Activated naive CD4-positive, alpha-beta T cell treated with Interleukin-2 at 50 U/mL for 16 hours (primary cell): ENCODE measurements at regions not wholly inside any gene's neighbourhood (a gene's known extent, or its start where the extent isn't known, plus 50 kb on each side); places are given as distances from the start of the nearest gene placed in this dataset.
"Not testable (repeated sequence)": the region's sequence is repeated elsewhere in the genome, so short reads cannot be mapped to it uniquely, and the experiment has no call there.

ENCODE experiments used
- DNase-seq: peaks from one replicate; pipeline ENCODE4 v3.0.0-alpha.2; 2020

DNA sequence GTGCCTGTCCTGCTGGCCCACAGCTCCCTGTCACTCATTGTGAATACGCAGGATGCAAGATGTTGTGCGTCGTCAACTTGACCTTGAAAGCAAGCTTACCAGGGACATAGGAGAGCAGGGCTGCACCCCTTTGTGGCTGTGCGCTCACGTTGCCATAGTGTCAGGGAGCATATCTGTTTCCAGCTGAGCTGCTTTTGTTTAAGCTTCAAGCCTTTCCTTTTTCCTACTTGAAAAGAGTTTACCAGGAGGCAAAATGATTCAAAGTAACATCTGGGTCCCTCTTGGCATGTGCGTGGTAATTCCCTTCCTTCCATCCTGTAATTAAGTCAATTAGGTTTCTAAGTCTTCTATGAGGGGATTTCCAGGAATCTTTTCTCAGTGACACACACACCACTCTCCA is 537.1 kb downstream of the AJAP1 start:
- DNase-seq: no peak

DNA sequence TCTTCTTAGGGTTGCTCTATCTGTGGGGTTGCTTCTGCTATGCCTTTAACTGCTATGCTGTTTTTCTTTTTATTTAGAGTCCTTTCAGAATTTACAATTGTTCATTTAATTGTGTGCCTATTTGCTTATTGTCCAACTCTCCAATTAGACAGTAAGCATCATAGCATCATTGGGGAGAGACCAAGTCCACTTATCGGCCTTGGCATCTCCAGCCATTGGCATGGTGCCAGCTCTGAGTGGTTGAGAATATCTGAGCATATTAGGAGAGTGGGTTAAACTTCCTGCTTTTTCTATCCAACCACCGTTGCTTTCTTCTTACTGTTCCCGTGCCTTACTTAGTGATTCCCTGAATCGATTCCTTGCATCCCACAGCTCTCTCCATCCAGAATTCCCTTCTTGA is 535.0 kb downstream of the AJAP1 start:
- no peak for DNase-seq

DNA sequence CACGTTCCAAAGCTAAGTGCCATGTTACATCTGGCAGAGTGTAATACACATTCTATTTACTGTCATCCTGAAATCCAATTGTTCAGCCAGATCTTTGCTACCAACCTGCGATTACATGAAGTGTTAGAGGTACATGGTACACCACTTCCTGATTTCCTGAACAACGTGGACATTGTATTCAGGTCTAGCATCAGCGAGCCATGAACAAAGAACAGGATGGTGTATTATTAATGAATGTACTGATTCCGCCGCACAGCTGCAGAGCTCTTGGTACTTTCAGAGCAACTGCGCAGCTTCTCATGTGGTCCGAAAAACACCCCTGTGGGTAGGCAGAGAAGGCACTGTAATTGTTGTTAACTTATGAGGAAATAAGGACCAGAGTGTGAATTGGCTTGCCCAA is 511.4 kb downstream of the AJAP1 start:
- DNase-seq: no peak

DNA sequence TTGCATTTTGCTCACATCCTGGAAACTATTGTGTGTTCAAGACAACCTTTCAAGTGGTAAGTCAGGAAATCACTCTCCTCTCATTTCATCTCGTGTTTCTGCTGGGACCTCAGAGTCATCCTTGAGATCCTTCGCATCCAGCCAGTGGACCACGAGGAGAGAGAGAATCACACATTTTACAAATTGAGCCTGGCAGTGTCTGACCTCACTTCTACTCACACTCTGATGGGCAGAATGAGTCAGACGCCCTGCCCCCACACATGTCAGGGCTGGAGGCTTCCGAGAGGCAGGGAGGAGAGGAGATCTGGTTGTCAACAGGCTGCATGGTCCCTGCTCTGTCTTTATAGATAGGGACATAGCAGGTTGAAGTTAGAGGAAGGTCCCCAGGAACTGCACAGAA is 509.7 kb downstream of the AJAP1 start:
- DNase-seq: no peak

DNA sequence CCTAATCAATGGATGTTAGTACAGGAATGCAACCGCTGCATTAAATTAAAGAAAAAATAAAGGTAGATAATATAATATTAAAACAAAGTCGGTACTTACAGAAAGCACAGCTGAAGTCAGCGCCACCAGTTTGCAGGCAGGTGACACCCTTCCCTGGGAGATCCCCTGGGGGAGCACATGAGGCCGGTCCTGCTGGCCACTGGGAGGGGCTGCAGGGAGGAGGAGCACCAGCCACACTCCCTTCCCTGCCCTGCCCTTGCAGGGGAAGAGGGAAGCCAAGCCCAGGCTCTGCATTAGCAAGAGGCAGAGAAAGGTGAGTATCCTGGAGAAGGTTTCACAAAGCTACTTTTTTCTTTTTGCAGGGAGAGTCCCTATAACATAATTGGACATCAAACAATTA is 507.0 kb downstream of the AJAP1 start:
- no peak for DNase-seq

DNA sequence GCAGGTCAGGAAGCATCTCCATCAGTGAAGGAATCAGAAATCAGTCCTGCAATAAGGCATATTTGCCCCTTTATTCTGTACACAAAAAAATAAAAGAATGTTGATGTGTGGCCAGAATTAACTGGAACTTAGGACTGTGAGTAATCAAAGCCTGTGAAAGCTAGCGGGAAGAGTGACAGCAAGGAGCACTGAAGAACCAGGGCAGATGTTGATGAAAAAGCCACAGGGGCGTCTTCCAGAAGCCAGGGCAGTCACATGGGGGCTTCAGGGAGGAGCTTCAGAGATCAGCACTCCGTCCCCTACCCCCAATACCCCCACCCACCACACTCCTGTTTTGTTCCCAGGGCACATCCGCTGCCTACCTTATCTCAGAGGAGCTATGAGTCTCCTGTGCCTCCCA is 502.8 kb downstream of the AJAP1 start:
- no peak for DNase-seq

DNA sequence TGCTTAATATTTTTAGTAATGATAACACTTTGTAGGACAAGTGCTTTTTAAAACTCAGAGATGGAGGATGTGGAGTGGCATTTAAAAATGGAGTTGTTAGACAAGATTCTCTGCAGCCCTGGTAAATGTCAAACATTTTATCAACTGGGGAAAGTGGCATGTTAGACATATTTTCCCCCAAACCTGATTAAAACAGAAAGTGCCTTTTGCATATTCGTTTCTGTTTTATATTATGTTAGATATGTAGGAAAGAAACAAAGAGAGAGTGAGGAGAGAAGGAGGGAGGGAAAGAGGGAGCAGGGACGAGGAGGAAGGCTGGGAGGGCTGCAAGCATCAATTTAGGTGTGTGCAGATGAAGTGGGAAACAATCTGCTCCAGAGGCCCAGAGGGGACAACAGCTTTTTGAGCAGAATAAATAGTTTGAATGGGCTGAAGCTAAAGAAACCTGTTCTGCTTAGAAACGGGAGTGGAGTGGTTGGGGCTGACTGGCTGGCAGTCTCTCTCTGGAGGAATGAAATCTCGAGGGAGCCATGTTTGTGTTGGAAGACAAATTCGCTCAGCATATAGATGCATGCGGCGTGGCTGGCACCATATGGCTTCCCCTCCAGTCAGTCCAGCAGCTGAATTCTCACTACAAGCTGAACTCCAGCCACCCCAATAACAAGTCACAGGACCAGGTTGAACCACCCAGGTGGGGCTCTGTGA is 502.2 kb downstream of the AJAP1 start:
- no peak for DNase-seq

DNA sequence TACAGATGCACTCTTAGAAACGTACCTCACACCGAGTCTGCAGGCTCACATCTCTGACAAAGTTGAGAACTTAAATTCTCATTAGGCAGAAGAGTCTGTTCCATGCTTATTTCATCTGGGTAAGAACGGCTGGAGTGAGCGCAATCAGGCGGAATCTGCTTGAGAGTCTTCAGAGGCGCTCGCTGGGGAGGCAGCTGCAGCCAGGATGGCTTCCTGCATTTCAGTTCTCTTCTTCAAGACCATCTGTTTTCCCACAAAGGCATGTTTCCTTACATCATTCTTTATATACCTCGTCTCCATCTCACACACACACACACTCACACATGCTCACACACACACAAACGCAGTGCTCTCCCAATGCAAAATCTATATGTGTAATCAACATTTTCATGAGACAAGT is 497.1 kb downstream of the AJAP1 start:
- no peak for DNase-seq

DNA sequence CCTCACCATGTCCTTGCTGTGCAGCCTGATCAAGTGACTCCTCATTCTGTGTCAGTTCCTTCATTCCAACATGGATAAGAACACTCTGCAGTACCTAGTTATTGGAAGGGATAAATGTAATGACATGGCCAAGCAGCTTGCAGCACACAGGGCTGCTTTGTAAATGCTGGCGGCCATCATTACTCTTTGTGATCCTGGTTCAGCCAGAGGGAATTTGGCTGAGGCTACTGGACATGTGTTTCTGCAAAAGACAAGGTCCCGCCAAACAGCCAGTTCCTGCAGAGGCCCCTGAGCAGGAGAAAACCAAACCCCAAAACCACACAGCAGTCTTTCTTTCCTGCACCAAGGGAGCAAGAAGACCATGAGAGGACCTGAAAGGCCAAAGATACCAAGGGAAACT is 495.8 kb downstream of the AJAP1 start:
- DNase-seq: no peak

DNA sequence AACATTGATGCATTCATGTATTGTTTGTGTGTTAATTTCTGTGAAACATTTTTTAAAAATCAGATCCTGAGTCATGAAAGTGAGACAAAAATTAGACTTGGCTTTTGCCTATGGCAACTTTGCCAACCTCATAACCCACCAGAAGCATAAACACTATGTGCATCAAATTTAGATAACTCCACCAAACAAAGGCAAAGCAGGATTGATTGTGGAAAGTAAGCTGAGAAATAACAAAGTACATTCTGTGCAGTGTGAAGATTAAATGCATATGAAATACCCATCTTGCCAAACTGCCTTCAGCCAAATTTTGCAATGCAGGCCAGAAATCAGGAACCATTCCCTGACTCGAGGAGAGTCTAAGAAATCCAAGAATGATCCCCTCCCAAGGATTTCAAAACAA is 493.4 kb downstream of the AJAP1 start:
- DNase-seq: no peak

DNA sequence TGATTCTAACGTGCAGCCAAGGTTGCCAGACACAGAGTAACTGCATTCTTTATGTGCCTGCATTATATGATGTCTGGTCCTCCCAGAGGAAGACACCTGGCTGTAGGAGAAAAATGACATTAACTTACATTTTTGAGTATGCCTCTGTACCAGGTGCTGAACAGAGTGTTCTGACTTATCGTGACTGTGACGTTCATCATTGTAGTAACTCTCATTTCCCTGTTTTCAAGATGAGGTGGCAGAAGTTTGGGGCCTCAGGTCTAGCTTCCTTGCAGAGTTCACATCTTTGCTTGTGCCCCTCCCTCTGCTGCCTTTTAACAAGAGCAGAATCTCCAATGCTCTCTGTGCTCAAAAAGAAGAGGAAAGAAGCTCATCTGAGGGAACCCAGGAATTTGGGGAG is 488.0 kb downstream of the AJAP1 start:
- DNase-seq: no peak

DNA sequence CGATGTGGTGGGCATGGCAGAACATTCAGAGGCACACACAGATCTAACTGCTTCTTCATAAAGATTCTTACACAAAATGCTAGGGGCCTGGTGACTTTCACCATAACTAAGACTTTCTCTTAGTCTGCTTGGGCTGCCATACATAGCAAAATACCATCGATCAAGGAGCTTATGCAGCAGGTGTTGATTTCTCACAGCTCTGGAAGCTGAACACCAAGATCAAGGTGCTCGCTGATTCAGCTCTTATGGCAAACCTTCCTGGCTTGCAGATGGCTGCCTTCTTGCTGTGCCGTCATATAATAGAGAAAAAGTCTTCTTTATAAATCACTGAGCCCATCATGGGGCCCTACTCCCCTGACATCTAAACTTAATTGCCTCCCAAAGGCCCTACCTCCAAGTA is 487.3 kb downstream of the AJAP1 start:
- DNase-seq: no peak

DNA sequence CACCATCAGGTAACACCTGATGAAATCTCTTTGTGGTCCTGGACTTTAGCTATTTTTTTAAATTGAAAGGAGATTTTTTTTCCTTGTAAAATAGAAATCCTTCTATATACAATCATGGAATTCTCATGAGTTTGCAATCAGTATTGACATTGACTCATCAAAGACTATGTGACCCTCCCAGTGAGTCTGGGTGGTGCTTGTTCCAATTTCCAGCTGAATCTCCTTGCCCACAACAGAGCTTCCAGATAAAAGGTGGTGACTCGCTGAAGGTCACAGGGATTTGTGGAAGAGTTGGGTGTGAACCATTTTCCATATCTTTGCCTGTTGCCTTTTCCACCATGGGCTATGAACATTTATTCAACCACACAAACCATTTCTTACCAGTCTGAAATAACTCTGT is 486.6 kb downstream of the AJAP1 start:
- DNase-seq: no peak

DNA sequence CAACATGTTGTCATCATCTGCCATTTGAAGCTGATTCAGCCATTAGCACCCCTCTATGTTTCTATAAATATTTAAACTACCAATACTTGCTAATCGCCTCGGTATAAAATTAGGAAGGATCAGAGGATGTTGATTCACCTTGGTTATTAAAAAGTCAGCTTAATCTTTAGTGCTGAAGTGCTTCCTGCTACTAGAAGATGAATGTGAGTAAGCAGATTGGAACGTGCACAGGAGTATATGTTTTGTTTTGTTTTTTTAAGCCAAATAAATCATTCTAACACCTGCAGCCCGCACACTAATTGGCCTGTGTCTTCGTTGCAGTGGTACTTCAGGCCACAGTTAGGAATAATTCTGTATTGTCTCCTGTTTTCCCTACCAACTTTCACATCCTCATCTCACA is 485.7 kb downstream of the AJAP1 start:
- DNase-seq: no peak

DNA sequence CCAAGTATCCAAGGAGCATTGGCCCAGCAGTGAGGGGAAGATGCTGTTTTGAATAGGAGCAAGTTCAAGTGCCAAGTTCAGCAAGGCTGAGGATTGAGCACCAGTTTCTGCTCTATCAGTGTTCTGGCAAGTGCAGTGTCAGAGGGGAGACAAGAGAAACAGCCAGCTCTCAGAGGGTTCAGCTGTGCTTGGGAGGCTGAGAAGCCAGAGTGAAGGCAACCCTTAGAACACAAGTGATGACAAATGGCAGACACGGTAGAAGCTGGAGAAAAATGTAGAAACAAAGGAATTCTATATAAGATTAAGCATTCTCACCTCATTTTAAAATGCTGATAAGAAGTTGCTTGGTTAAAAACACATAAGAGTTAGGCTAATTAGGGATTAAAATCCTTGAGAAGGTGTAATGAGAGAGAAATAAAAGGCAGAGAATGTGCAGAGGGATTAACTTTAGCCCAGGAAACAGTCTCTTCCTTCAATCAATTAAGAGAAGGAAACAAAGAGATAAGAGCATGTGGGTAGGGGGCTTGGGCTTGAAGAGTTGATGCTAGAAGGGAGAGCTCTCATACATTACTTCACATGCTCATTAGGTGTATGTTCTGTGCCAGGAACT is 475.4 kb downstream of the AJAP1 start:
- no peak for DNase-seq

DNA sequence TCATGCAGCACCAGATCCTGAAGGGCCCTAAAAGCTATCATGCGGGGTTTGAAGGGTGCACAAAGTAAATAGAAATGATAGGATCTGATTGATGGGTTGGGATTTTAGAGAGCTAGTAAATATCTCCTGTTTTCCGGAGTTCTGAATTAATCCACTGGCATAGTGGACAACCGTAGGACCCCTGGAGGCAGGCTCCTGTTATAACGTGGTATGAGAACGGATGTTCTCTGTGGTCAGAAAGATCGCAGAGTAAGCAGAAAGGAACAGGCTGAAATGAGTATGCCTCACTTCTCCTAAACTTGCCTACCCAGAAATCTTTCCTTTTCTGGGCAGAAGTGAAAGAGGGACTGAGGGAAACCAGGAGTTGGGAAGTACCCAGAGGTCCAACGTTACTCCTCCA is 470.8 kb downstream of the AJAP1 start:
- DNase-seq: no peak

DNA sequence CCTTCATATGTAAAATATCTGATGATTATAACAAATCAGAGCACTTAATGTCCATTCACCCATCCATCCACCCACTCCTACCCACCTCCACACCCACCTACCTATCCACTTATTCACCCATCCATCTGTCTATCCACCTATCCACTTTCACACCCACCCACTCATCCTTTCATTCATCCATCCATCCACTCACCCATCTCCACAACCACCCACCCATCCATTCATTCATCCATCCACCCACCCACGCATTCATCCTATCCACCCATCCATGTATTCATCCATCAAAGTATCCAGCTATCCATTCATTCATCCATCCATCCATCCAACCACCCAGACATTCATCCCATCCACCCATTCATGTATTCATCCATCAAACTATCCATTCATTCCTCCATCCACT is 466.1 kb downstream of the AJAP1 start:
- DNase-seq: no peak

DNA sequence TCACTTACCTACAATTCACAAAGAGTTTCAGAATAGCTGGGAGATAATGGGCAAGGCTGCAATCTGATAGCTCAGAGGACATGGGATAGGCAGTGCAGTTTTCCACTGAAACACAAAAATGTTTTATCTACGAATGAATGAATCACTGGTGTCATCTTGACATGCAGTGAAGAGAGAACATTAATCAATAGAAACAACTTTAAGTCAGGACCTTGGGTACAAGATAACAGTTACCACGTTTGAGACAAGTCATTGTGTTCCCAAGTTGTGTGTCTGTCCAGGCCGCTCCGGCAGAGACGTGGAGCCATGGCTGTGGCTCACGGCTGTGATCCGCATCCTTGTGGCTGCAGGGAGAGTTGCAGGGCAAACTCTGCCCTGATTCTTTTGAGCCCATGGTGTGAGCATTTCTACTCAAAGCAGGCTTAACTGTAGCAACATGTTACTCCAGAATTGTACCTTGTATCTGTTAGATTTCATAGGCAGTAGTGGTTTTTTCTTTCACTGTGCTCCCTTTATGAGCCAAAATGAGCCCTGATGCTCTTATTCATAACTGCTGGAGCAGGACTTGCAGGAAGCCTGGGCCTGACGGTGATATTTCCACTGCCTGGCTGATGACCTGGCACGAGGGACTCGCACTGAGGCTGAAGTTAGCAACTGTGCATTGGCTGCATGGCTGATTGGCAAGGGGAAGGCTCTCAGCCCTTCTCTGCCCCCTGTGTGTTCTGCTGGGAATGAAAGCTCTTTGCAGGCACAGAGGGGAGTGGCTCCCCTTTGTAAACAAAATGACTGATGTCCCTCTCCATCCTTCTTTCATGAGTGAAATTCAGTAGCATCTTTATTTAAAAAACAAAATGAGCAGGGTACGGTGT is 465.2 kb downstream of the AJAP1 start:
- DNase-seq: no peak

DNA sequence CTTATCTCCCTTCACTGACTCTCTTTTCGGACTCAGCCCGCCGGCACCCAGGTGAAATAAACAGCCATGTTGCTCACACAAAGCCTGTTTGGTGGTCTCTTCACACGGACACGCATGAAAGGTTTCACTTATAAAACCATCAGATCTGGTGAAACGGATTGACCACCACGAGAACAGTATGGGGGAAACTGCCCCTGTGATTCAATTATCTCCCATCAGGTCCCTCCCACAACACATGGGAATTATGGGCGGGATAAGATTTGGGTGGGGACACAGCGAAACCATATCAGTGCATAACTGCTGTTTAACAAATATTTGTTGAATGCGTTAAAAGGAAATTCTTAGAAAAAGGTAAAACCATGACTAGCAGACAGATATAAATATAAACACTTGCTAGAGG is 464.4 kb downstream of the AJAP1 start:
- not testable (repeated sequence) for DNase-seq

DNA sequence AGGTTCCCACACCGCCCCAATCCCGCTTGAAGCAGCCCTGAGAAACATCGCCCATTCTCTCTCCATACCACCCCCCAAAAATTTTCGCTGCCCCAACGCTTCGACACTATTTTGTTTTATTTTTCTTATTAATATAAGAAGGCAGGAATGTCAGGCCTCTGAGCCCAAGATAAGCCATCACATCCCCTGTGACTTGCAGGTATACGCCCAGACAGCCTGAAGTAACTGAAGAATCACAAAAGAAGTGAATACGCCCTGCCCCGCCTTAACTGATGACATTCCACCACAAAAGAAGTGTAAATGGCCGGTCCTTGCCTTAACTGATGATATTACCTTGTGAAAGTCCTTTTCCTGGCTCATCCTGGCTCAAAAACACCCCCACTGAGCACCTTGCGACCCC is 463.9 kb downstream of the AJAP1 start:
- DNase-seq: not testable (repeated sequence)

DNA sequence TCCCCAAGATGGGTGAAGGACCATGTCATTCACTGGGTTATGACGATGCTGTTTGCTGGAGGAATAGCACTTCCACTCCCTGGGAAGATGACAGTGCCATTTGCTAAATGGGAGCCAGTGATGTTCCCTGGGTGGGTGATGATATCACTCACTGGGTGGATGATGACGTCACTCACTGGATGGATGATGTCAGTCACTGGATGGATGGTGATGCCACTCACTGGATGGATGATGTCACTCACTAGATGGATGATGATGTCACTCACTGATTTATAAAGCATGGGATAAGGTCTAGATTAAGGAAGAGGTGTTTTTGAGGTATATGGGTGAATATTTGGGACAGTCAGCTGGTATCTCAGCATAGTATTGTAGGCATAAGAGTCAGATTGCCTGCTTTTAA is 457.2 kb downstream of the AJAP1 start:
- DNase-seq: no peak

DNA sequence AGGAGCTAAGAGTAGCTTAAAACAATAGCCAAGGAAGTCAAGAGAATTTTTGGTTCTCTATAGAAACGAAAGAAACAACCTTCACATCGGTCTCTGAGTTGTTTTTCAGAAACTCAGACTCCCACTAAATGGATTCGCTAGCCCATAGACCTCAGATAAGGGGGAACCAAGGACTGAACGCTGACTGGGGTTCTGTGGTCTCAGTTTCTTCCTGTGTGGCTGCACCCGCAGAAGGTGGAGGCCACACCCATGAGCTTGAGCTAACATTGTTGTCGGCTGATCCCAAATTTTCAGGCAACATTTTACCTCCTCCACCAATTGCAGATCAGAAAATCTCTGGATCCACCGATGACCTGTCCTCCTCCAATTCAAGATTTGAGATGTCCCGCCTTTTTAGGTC is 456.1 kb downstream of the AJAP1 start:
- no peak for DNase-seq

DNA sequence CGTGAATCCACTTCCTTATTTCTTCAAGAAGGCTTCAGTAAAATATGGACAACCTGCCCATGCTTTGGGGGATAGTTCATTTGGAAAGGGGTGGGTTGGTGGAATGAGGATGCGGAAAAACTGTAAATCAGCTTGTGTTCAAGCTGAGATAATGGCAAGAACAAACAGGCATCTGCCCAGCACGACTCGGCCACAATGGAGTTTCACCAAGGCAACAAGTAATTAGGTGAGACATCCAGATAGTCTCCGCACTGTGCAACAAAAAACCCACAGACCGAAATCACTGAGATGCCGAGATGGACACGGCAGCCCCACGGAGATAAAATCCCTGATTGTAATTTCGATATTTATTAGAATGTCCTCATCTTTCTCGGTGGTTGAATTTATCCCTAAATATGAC is 455.2 kb downstream of the AJAP1 start:
- DNase-seq: no peak

DNA sequence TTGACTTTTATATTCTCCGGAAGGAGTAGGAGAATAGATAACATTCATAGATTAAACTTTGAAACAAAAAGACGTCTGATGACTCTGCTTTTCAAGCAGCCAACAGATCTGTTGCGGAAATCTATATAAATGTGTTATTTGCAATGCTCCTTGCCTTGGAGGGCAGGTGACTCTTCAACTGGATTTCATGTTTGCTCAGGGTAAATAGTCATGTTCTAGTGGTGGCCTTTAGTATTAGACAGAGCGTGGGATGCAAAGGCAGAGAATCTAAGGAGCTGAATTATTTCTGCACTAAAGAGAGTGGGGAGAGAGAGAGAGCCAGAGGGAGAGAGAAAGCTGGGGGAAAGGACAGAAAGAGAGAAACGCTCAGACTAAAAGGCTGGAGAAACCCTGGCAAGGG is 454.3 kb downstream of the AJAP1 start:
- no peak for DNase-seq
